ENCODE measurements at regions not wholly inside any gene's neighbourhood (a gene's known extent, or its start where the extent isn't known, plus 50 kb on each side); places are given as distances from the start of the nearest gene placed in this dataset.

DNA sequence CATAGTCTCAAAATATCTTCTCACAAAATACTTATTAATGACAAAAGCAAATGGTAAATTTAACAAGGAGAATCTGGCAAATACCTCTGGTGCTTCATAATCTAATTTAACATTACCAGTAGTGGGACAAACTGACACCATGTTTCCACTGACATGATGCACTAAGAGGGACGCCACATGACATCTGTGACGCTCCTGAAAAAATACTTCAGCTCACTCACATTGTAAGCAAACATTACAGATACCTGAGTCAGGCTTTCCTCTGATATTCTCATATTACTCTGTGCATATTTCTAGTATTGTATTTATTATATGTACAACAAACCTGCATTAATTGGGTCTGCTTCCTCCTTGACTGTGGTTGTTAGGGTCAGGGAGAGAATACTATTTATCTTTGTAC, 56.7 kb upstream of the OSMR start:
- Histone ChIP-seq H3K9ac (ENCODE audit: low read length) (no peak overlapping the region), H3K79me2 (ENCODE audit: control insufficient read depth, insufficient read depth, low read length) (no peaks in the 10 kb centered on the region), H3K27me3 (replicated peaks in 1 of 4; ENCODE audit: control extremely low read depth in 1 of 4, control insufficient read depth in 3 of 4, insufficient read depth in 4 of 4, low read length in 3 of 4) (no peaks in the 10 kb centered on the region), H3K36me3 (replicated peaks in 1 of 2; ENCODE audit: control extremely low read depth in 1 of 2, control insufficient read depth in 1 of 2, extremely low read depth in 1 of 2, insufficient read depth in 2 of 2, low read length in 1 of 2) (no peaks in the 10 kb centered on the region), H3K27ac (ENCODE audit: low read length in 2 of 2) (no peak overlapping the region), H4K20me1 (ENCODE audit: control insufficient read depth, insufficient read depth, low read length, poor library complexity, severe bottlenecking) (no peaks in the 10 kb centered on the region), H3K4me2 (replicated peaks; ENCODE audit: low read depth, low read length, poor library complexity, severe bottlenecking) (no peak overlapping the region), H3K4me1 (ENCODE audit: control insufficient read depth in 2 of 2, insufficient read depth in 2 of 2, low read length in 2 of 2) (no peaks in the 10 kb centered on the region), H3K4me3 (ENCODE audit: control extremely low read depth in 1 of 5, extremely low read depth in 1 of 5, insufficient read depth in 1 of 5, low read depth in 2 of 5, low read length in 4 of 5) (no peak overlapping the region), H2AFZ (ENCODE audit: insufficient read depth, low read depth, low read length, poor library complexity, severe bottlenecking) (no peak overlapping the region), H3K9me3 (ENCODE audit: control extremely low read depth in 1 of 3, control insufficient read depth in 2 of 3, insufficient read depth in 1 of 3, low read length in 2 of 3) (peaks cover 0 to 8% (median 0%) of the 10 kb centered on the region in 3 donors)
- TF ChIP-seq EZH2 (IDR thresholded peaks at IDR 0.05; ENCODE audit: borderline replicate concordance, insufficient read depth, low read depth, low read length, poor library complexity, severe bottlenecking): no peak
- TF ChIP-seq, protein P1, sequence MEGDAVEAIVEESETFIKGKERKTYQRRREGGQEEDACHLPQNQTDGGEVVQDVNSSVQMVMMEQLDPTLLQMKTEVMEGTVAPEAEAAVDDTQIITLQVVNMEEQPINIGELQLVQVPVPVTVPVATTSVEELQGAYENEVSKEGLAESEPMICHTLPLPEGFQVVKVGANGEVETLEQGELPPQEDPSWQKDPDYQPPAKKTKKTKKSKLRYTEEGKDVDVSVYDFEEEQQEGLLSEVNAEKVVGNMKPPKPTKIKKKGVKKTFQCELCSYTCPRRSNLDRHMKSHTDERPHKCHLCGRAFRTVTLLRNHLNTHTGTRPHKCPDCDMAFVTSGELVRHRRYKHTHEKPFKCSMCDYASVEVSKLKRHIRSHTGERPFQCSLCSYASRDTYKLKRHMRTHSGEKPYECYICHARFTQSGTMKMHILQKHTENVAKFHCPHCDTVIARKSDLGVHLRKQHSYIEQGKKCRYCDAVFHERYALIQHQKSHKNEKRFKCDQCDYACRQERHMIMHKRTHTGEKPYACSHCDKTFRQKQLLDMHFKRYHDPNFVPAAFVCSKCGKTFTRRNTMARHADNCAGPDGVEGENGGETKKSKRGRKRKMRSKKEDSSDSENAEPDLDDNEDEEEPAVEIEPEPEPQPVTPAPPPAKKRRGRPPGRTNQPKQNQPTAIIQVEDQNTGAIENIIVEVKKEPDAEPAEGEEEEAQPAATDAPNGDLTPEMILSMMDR (IDR thresholded peaks at IDR 0.05): no peak
- no CpG with 5 or more reads among the region's 2 CpGs for WGBS (ENCODE audit: insufficient coverage)
- H3K27me3 Mint-ChIP-seq: peaks cover 3% of the 10 kb centered on the region
- no peak overlapping the region for H3K4me3 Mint-ChIP-seq
- peaks cover 3% of the 10 kb centered on the region for H3K9me3 Mint-ChIP-seq (ENCODE audit: insufficient read depth)
- H3K4me1 Mint-ChIP-seq: no peaks in the 10 kb centered on the region
- no peak overlapping the region for H3K27ac Mint-ChIP-seq
- ATAC-seq (ENCODE audit: low read depth): no peak
- no peak for DNase-seq
- ChIA-PET POLR2A (no interaction called here), CTCF (no interaction called here)
- intact Hi-C loops (cut with micrococcal nuclease): no loop called here

- no peak overlapping the region for H3K27ac ChIP-seq (ENCODE audit: low read length in 2 of 2)
- peaks cover 0 to 8% (median 0%) of the 10 kb centered on the region in 3 donors for H3K9me3 ChIP-seq (ENCODE audit: control extremely low read depth in 1 of 3, control insufficient read depth in 2 of 3, insufficient read depth in 1 of 3, low read length in 2 of 3)
- intact Hi-C loops (cut with micrococcal nuclease): no loop called here
- Mint-ChIP-seq H3K9me3 (ENCODE audit: insufficient read depth) (peaks cover 3% of the 10 kb centered on the region), H3K4me3 (no peak overlapping the region), H3K27me3 (peaks cover 3% of the 10 kb centered on the region), H3K4me1 (no peaks in the 10 kb centered on the region), H3K27ac (no peak overlapping the region)
- H3K4me2 ChIP-seq (replicated peaks; ENCODE audit: low read depth, low read length, poor library complexity, severe bottlenecking): no peak overlapping the region
- ChIA-PET POLR2A (no interaction called here), CTCF (no interaction called here)
- ATAC-seq (ENCODE audit: low read depth) (no peak), DNase-seq (no peak)
- H3K4me1 ChIP-seq (ENCODE audit: control insufficient read depth in 2 of 2, insufficient read depth in 2 of 2, low read length in 2 of 2): no peaks in the 10 kb centered on the region
- H3K79me2 ChIP-seq (ENCODE audit: control insufficient read depth, insufficient read depth, low read length): no peaks in the 10 kb centered on the region
- TF ChIP-seq EZH2 (IDR thresholded peaks at IDR 0.05; ENCODE audit: borderline replicate concordance, insufficient read depth, low read depth, low read length, poor library complexity, severe bottlenecking): no peak
- TF ChIP-seq, protein P1 (IDR thresholded peaks at IDR 0.05): no peak
- H3K27me3 ChIP-seq (replicated peaks in 1 of 4; ENCODE audit: control extremely low read depth in 1 of 4, control insufficient read depth in 3 of 4, insufficient read depth in 4 of 4, low read length in 3 of 4): no peaks in the 10 kb centered on the region
- no peaks in the 10 kb centered on the region for H3K36me3 ChIP-seq (replicated peaks in 1 of 2; ENCODE audit: control extremely low read depth in 1 of 2, control insufficient read depth in 1 of 2, extremely low read depth in 1 of 2, insufficient read depth in 2 of 2, low read length in 1 of 2)
- H2AFZ ChIP-seq (ENCODE audit: insufficient read depth, low read depth, low read length, poor library complexity, severe bottlenecking): no peak overlapping the region
- H3K4me3 ChIP-seq (ENCODE audit: control extremely low read depth in 1 of 5, extremely low read depth in 1 of 5, insufficient read depth in 1 of 5, low read depth in 2 of 5, low read length in 4 of 5): no peak overlapping the region
- no peaks in the 10 kb centered on the region for H4K20me1 ChIP-seq (ENCODE audit: control insufficient read depth, insufficient read depth, low read length, poor library complexity, severe bottlenecking)
- WGBS (ENCODE audit: insufficient coverage): no CpG with 5 or more reads among the region's 2 CpGs
- no peak overlapping the region for H3K9ac ChIP-seq (ENCODE audit: low read length)
Measured at GRCh38 chr5:38789777-38790176, 56.0 kb upstream of the OSMR start.
